ENCODE measurements at regions not wholly inside any gene's neighbourhood (a gene's known extent, or its start where the extent isn't known, plus 50 kb on each side); places are given as distances from the start of the nearest gene placed in this dataset.
"Not testable (repeated sequence)": the region's sequence is repeated elsewhere in the genome, so short reads cannot be mapped to it uniquely, and the experiment has no call there.

DNA sequence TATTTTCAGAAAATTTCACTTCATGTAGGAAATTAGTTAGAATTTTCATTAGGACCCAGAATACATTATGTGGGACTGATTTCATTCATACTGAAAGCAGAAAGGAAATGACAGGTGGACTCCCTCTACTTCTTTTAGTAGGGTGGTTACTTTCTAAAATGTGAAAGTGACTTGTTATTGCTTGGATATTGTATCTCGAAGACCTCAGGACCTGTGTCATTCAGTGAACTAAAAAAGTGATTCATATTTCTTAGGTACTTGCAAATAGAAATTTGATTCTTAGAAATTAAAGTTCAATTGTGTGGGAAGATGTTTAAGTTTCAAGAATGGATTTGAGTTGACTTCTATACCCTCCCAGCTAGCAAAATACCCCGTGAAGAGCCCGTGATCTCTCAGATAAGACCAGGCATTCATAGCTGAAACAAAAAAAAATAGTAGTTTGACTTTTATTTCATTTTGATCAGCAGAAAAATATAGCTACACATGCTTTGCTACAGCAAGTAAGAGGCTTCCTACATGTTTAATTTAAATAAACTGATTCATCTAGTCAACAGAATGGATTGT is 1037.1 kb downstream of the GATA3 start:
- no peak for DNase-seq (ENCODE audit: low read depth, low spot score)

DNA sequence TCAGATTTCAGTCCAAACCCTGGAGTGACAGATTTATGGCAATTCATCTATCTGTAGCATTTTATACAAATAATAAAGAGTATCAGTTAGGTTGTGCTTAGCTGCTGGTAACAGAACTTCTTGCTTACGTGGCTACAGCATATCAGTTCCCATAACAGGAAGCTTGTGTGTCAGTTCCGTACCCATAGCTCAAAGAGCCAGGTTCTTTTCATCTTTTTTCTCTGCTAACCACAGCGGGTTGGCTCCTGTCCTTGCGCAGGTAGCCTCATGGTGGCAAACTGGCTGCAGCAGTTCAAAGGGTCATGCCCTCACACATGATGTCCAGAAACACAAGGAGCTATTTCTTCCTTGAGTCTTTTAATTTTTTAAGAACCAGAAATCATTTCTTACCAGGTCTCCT is 1041.8 kb downstream of the GATA3 start:
- no peak for DNase-seq (ENCODE audit: low read depth, low spot score)

- DNase-seq (ENCODE audit: low read depth, low spot score) = no peak
Measured at GRCh38 chr10:9097206-9097990, 1042.9 kb downstream of the GATA3 start.

- DNase-seq (ENCODE audit: low read depth, low spot score) = no peak
Measured at GRCh38 chr10:9097991-9098306, 1043.5 kb downstream of the GATA3 start.

- DNase-seq (ENCODE audit: low read depth, low spot score) = no peak
Measured at GRCh38 chr10:9102026-9102425, 1047.5 kb downstream of the GATA3 start.

GRCh38 chr10:9103301-9103700 is 1048.8 kb downstream of the GATA3 start:
- DNase-seq (ENCODE audit: low read depth, low spot score) = no peak

- no peak for DNase-seq (ENCODE audit: low read depth, low spot score)
Measured at GRCh38 chr10:9111976-9112375, 1057.5 kb downstream of the GATA3 start.

GRCh38 chr10:9126728-9127127 is 1072.2 kb downstream of the GATA3 start:
- no peak for DNase-seq (ENCODE audit: low read depth, low spot score)

DNA sequence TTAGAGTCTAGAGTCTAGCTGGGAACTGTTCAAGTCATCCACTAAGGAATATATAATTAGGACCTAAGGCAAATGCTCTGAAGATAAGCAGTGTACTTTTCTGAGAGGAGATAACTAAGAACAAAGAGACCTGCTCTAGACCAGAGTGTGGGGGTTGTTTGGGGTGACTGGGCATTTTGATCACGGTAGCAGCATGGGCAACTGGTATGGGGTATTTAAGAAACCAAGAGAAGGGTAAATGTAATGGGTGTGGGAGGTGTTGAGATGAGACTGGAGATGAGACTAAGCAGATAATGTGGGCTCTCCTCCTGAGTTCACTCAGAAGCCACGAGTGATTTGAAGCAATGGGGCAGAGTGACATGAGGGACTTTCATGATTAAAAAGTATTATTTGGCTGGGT is 1082.9 kb downstream of the GATA3 start:
- no peak for DNase-seq (ENCODE audit: low read depth, low spot score)

- not testable (repeated sequence) for DNase-seq (ENCODE audit: low read depth, low spot score)
Measured at GRCh38 chr10:9138829-9139228, 1084.3 kb downstream of the GATA3 start.

DNA sequence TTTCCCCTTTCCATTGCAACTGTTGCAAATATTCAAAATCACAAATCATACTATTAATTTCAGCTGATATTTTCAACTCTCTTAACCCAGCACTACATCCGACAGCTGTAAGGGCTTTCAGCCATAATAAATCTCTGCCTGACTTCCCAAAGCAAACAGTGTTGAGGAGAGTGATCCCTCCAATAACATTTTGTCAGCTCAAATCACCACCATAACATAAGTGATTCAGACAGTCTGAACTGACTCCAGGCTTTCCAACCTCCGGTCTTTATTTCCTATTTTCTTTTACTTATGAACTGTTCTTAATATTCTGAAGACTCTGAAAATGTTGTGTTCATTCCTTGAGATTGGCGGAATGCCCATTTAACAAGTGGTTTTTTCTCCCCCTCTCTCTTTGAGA is 1085.9 kb downstream of the GATA3 start:
- no peak for DNase-seq (ENCODE audit: low read depth, low spot score)

DNA sequence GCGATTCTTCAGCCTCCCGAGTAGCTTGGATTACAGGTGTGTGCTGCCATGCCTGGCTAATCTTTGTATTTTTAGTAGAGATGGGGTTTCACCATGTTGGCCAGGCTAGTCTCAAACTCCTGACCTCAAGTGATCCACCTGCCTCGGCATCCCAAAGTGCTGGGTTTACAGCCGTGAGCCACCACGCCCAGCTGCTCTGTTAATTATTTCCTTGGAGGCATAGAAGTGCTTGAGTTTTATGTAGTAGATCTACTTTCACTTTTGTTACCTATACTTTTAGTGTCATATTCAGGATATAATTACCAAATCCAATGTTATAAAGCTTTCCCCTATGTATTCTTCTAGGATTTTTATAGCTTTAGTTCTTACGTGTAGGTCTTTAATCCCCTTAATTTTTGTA is 1093.0 kb downstream of the GATA3 start:
- DNase-seq (ENCODE audit: low read depth, low spot score) = no peak

DNA sequence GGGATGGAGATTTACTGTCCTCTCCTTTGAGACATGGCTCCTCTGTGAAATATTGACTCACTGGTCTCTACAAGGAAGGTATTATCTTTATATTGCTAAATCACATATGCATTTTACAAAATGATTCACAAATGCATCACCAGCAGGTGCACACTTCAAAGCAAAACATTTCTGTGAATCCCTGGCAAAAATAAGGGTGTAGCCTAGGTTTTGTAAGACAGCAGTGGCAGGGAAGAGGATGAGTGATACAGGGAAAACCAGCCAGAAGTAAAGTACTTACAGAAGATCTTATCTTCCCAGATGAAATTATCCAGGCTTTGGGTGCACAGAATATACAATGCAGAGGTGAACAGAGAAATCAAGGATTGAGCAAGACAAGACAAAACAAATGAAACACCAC is 1094.6 kb downstream of the GATA3 start:
- DNase-seq (ENCODE audit: low read depth, low spot score) = no peak

- not testable (repeated sequence) for DNase-seq (ENCODE audit: low read depth, low spot score)
Measured at GRCh38 chr10:9153057-9153456, 1098.6 kb downstream of the GATA3 start.

DNA sequence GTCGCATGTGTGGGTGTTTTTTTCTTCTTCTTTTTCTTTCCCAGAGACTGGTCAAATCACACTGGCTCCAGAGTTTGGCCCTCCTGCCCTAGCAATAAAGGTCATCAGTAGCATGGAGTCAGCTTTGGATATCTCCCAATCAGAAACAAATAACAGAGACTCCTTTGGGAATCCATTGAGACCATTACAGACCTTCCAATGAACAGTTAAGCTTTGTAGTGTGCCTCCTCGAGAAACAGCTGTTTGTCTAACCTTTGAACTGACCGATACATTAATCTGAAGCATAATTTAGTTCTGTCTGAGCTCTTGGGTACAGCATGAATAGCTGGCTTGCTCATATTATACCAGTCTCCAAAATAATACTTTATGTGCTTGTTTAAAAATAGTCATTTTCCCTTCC is 1103.2 kb downstream of the GATA3 start:
- DNase-seq (ENCODE audit: low read depth, low spot score) = no peak

GRCh38 chr10:9158675-9159074 is 1104.2 kb downstream of the GATA3 start:
- no peak for DNase-seq (ENCODE audit: low read depth, low spot score)

- DNase-seq (ENCODE audit: low read depth, low spot score) = no peak
Measured at GRCh38 chr10:9160275-9160674, 1105.8 kb downstream of the GATA3 start.

DNA sequence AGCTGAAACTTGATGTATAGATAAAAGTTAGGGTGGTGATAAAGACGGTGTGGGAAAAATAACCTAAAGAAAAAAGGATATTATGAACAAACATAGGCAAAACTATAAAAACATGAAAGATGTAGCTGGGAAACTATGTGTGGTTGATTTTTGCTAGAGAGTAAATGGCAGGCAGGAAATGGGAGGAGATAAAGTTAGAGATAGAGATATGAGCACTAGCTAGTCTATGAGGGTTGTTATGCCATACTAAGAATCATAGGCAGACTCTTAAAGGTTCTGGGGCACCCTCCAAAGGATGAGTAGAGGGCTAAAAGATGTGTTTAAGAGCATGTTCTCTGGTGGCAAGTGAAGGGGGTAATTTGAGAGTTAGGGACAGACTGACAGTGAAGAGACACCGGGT is 1109.2 kb downstream of the GATA3 start:
- DNase-seq (ENCODE audit: low read depth, low spot score) = no peak

DNA sequence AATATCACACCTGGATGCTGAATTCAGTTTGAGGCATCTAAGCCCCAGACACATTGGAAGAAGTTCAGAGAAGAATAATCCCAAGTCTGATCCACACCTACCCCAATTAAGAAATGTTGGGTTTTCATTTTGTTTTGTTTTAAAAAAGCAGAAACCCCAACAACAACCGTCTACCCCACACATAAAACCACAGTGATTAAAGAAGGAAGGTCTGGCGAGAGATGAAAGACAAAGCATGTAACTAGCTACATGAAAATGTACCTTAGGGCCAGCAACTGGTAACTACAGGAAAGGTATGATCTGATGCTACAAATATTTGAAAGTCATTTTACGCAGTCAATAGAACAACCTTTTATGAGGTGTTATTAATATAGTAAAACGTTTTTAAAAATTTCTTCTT is 1112.3 kb downstream of the GATA3 start:
- no peak for DNase-seq (ENCODE audit: low read depth, low spot score)

- DNase-seq (ENCODE audit: low read depth, low spot score) = no peak
Measured at GRCh38 chr10:9172276-9172675, 1117.8 kb downstream of the GATA3 start.

DNA sequence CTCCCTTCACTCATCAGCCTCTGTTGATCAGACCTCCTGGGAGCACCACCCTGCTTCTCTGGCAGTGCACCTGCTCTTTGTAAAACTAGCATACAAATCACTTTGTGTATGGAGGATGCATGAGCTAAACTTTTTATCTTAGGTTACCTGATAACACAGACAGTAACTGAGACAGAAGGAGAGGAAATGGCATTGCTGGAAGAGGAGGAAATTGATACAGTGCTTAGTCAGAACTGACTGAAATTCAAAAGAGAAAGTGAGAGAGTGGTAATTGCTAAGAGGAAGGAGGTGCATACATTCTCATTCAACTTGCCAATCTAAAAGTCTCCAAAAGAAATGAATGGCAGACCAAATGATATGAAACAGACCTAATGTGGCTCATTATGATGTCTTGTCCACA is 1120.7 kb downstream of the GATA3 start:
- no peak for DNase-seq (ENCODE audit: low read depth, low spot score)

DNA sequence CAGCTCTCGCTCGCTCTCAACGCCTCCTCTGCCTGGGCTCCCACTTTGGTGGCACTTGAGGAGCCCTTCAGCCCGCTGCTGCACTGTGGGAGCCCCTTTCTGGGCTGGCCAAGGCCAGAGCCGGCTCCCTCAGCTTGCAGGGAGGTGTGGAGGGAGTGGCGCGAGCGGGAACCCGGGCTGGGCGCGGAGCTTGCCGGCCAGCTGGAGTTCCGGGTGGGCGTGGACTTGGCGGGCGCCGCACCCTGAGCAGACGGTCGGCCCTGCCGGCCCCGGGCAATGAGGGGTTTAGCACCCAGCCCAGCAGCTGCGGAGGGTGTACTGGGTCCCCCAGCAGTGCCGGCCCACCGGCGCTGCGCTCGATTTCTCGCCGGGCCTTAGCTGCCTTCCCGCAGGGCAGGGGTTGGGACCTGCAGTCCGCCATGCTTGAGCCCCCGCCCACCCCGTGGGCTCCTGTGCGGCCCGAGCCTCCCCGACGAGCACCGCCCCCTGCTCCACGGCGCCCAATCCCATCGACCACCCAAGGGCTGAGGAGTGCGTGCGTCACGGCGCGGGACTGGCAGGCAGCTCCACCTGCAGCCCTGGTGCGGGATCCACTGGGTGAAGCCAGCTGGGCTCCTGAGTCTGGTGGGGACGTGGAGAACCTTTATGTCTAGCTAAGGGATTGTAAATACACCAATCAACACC is 1128.9 kb downstream of the GATA3 start:
- not testable (repeated sequence) for DNase-seq (ENCODE audit: low read depth, low spot score)
